Hepatocyte (in vitro differentiated cells): ENCODE measurements at regions not wholly inside any gene's neighbourhood (a gene's known extent, or its start where the extent isn't known, plus 50 kb on each side); places are given as distances from the start of the nearest gene placed in this dataset.

Experiments
- DNase-seq: peaks from one replicate; pipeline ENCODE4 v3.0.0-alpha.2; 2016; ENCODE audit warnings: low spot score
- H2AFZ ChIP-seq: fragments of 200-600 bp; sonication (generic); 2 replicates; pipeline ENCODE4 v1.6.0; 2016; ENCODE audit warnings: antibody characterized with exemption, mild to moderate bottlenecking
- H3K27ac ChIP-seq: fragments of 200-600 bp; sonication (generic); 2 replicates; pipeline ENCODE4 v1.5.1; 2016; ENCODE audit warnings: mild to moderate bottlenecking
- H3K27me3 ChIP-seq: fragments of 200-600 bp; sonication (generic); 2 replicates; pipeline ENCODE4 v1.6.1; 2016
- H3K36me3 ChIP-seq: fragments of 200-600 bp; sonication (generic); replicated peaks from 2 replicates; pipeline ENCODE4 v1.5.1; 2016; ENCODE audit warnings: low read depth; ENCODE audit not compliant: insufficient read depth
- H3K4me1 ChIP-seq: fragments of 200-600 bp; sonication (generic); 2 replicates; pipeline ENCODE4 v1.5.1; 2016; ENCODE audit warnings: mild to moderate bottlenecking, moderate library complexity; ENCODE audit not compliant: insufficient read depth
- H3K4me2 ChIP-seq: fragments of 200-600 bp; sonication (generic); 2 replicates; pipeline ENCODE4 v1.6.0; 2016
- H3K4me3 ChIP-seq: fragments of 200-600 bp; sonication (generic); 2 replicates; pipeline ENCODE4 v1.5.1; 2016; ENCODE audit warnings: mild to moderate bottlenecking
- H3K79me2 ChIP-seq: fragments of 200-600 bp; sonication (generic); 2 replicates; pipeline ENCODE4 v1.6.0; 2017; ENCODE audit warnings: mild to moderate bottlenecking
- H3K9me2 ChIP-seq: fragments of 200-600 bp; sonication (generic); replicated peaks from 2 replicates; pipeline ENCODE4 v1.6.0; 2017; ENCODE audit warnings: mild to moderate bottlenecking; ENCODE audit not compliant: insufficient read depth
- H3K9me3 ChIP-seq: fragments of 200-600 bp; sonication (generic); 2 replicates; pipeline ENCODE4 v1.5.1; 2016; ENCODE audit warnings: low read depth, mild to moderate bottlenecking
- H4K20me1 ChIP-seq: fragments of 200-600 bp; sonication (generic); 2 replicates; pipeline ENCODE4 v1.6.0; 2016; ENCODE audit warnings: mild to moderate bottlenecking; ENCODE audit not compliant: insufficient read depth, poor library complexity, severe bottlenecking
- EZH2 ChIP-seq: fragments of 200-600 bp; sonication (generic); IDR thresholded peaks from 2 replicates; pipeline ENCODE4 v1.6.1; 2016; ENCODE audit warnings: antibody characterized with exemption, mild to moderate bottlenecking, borderline replicate concordance
- EZH2phosphoT487 ChIP-seq: fragments of 200-600 bp; sonication (generic); IDR thresholded peaks from one replicate; pipeline ENCODE4 v1.6.1; 2018; ENCODE audit warnings: antibody characterized with exemption, mild to moderate bottlenecking, low read depth, moderate library complexity; ENCODE audit not compliant: unreplicated experiment, severe bottlenecking
- WGBS: methylation state at CpG from one replicate; pipeline ENCODE4 v1.1.6; 2016; ENCODE audit warnings: low lambda C conversion rate; ENCODE audit errors: missing lambda C conversion rate; 5-methylcytosine and 5-hydroxymethylcytosine counted together
- TF ChIP-seq, protein P1 (sequence below): fragments of 200-600 bp; sonication (generic); IDR thresholded peaks from 2 replicates; pipeline ENCODE4 v1.5.1; 2016; ENCODE audit warnings: antibody characterized with exemption, mild to moderate bottlenecking; ENCODE audit not compliant: poor library complexity

- no peaks in the 10 kb centered on the region for H3K9me3 ChIP-seq
- H4K20me1 ChIP-seq = no peaks in the 10 kb centered on the region
- H2AFZ ChIP-seq = no peak overlapping the region
- H3K4me3 ChIP-seq = no peak overlapping the region
- H3K4me2 ChIP-seq = no peak overlapping the region
- 70% methylated on average over 5 of the region's 5 CpGs for WGBS
- H3K4me1 ChIP-seq = no peaks in the 10 kb centered on the region
- H3K9me2 ChIP-seq = no peaks in the 10 kb centered on the region
- peak overlapping the region; percentile 44 for H3K27ac ChIP-seq
- H3K36me3 ChIP-seq = no peaks in the 10 kb centered on the region
- TF ChIP-seq EZH2 (no peak), EZH2phosphoT487 (no peak)
- TF ChIP-seq, protein P1, sequence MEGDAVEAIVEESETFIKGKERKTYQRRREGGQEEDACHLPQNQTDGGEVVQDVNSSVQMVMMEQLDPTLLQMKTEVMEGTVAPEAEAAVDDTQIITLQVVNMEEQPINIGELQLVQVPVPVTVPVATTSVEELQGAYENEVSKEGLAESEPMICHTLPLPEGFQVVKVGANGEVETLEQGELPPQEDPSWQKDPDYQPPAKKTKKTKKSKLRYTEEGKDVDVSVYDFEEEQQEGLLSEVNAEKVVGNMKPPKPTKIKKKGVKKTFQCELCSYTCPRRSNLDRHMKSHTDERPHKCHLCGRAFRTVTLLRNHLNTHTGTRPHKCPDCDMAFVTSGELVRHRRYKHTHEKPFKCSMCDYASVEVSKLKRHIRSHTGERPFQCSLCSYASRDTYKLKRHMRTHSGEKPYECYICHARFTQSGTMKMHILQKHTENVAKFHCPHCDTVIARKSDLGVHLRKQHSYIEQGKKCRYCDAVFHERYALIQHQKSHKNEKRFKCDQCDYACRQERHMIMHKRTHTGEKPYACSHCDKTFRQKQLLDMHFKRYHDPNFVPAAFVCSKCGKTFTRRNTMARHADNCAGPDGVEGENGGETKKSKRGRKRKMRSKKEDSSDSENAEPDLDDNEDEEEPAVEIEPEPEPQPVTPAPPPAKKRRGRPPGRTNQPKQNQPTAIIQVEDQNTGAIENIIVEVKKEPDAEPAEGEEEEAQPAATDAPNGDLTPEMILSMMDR = no peak
- no peak for DNase-seq
- no peaks in the 10 kb centered on the region for H3K27me3 ChIP-seq
- no peaks in the 10 kb centered on the region for H3K79me2 ChIP-seq
These were observed 304.7 kb upstream of the PTBP2 start for GRCh38 chr1:96416701-96417444.

DNA sequence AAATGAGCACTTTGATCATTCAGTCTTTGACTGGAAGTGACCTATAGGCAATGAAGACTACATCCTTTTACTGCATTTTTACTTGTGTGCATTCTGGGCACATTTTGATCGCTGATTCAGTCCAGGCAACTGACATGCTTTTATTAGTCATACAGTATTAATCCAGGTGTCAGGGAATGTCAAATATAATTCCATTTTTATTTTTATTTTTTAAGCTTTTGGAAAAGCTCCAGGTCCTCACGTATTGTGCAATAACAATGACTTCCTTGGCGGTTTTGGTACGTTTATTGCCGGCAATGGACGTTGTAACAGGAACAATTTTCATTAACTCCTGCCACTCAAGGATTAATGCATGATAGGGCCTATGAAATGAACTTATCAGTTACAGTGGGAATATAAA, 302.6 kb upstream of the PTBP2 start:
- TF ChIP-seq EZH2 = no peak
- H3K27me3 ChIP-seq = no peaks in the 10 kb centered on the region
- no peak for DNase-seq
- no peaks in the 10 kb centered on the region for H3K9me3 ChIP-seq
- no peaks in the 10 kb centered on the region for H3K36me3 ChIP-seq
- no peaks in the 10 kb centered on the region for H3K79me2 ChIP-seq
- no peak overlapping the region for H3K4me2 ChIP-seq
- H3K4me3 ChIP-seq = no peak overlapping the region
- no peak overlapping the region for H2AFZ ChIP-seq
- 82% methylated on average over 6 of the region's 6 CpGs for WGBS
- H3K4me1 ChIP-seq = no peaks in the 10 kb centered on the region
- H3K27ac ChIP-seq = no peak overlapping the region
- no peaks in the 10 kb centered on the region for H3K9me2 ChIP-seq
- H4K20me1 ChIP-seq = no peaks in the 10 kb centered on the region

DNA sequence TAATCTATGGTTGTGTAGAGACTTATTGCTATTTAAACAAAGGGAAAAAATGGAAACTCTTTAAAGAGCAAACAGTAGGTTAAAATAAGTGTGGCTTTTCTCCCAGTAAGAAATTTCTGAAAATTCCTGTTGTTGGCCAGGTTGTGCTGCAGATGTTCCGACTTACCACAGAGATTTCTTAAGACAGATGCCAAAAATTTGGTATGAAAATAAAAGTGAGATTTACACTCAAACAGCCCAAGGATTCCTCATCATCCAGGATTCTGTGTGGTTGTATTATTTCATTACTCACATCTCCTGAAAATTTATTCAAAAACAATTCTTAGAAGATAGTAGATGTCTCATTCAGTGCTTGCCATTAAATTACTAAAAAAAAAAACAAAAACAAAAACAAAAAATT, 296.7 kb upstream of the PTBP2 start:
- no peaks in the 10 kb centered on the region for H3K4me1 ChIP-seq

More for the DNA sequence above, 296.7 kb upstream of the PTBP2 start:
- Histone ChIP-seq H3K9me3 (no peaks in the 10 kb centered on the region), H3K4me3 (no peak overlapping the region), H3K4me2 (no peak overlapping the region), H2AFZ (no peak overlapping the region), H4K20me1 (no peaks in the 10 kb centered on the region), H3K27ac (no peak overlapping the region), H3K36me3 (no peaks in the 10 kb centered on the region), H3K27me3 (no peaks in the 10 kb centered on the region), H3K9me2 (no peaks in the 10 kb centered on the region), H3K79me2 (no peaks in the 10 kb centered on the region)
- TF ChIP-seq, protein P1 = no peak
- TF ChIP-seq EZH2 (no peak), EZH2phosphoT487 (no peak)
- 92% methylated on average over 1 of the region's 1 CpG for WGBS
- DNase-seq = no peak
